ENCODE measurements at regions not wholly inside any gene's neighbourhood (a gene's known extent, or its start where the extent isn't known, plus 50 kb on each side); places are given as distances from the start of the nearest gene placed in this dataset.

DNA sequence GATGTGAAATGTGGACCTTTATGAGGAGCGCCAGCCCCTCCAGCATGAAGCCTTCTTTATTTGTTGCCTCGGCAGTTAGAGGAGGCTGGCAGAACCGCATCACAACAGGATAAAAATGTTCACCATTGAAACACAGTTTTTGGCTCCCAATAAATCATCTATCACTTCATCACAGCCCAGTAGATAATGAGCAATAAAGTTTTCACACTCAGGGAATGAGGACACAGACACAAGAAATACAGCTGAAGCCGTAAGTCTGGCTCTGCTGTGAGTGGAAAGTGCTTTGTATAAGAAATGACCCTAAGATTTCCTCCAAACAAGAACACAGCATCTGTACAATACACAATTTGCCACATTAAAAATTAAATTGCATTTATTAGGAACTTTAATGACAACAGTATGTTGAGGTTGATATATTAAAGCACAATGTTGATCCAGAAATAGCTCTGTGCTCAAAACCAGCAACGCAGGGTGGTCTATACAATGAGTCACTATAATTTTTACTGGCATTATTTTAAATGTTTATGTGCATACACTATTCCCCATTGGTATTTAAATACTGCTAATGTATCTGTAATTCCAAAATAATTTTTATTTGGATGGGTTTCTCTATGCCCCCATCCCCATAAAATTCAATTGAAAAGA is 301.8 kb upstream of the MGMT start:
- CTCF ChIA-PET (ENCODE audit: low intra/inter-chr PET ratio, low total read pairs) = no interaction called here
- H3K4me3 ChIP-seq (replicated peaks in 1 of 3; ENCODE audit: insufficient read depth in 1 of 3, low read depth in 2 of 3, low read length in 3 of 3) = no peak overlapping the region
- DNase-seq (ENCODE audit: low spot score) = no peak
- no peak for TF ChIP-seq ZNF850 (CRISPR knock-in tag; conservative IDR thresholded peaks at IDR 0.05)
- TF ChIP-seq GATAD2A (CRISPR knock-in tag; IDR thresholded peaks at IDR 0.05) = no peak
- TF ChIP-seq, protein P1, sequence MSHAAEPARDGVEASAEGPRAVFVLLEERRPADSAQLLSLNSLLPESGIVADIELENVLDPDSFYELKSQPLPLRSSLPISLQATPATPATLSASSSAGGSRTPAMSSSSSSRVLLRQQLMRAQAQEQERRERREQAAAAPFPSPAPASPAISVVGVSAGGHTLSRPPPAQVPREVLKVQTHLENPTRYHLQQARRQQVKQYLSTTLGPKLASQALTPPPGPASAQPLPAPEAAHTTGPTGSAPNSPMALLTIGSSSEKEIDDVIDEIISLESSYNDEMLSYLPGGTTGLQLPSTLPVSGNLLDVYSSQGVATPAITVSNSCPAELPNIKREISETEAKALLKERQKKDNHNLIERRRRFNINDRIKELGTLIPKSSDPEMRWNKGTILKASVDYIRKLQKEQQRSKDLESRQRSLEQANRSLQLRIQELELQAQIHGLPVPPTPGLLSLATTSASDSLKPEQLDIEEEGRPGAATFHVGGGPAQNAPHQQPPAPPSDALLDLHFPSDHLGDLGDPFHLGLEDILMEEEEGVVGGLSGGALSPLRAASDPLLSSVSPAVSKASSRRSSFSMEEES (CRISPR knock-in tag; IDR thresholded peaks at IDR 0.05) = no peak
- TF ChIP-seq ZNF34 (CRISPR knock-in tag; IDR thresholded peaks at IDR 0.05; ENCODE audit: borderline replicate concordance) = no peak
- in situ Hi-C loops (cut with HindIII; ENCODE audit: extremely low pct_ligation_motif_present, low pct_unique_long_range_greater_than_20kb) (no loop called here), intact Hi-C loops (cut with micrococcal nuclease; ENCODE audit: unreplicated experiment) (no loop called here)
- POLR2A ChIA-PET = no interaction called here
- no peak for ATAC-seq
- H2AFZ ChIP-seq (ENCODE audit: low read length) = no peak overlapping the region
- no peak overlapping the region for H3K9ac ChIP-seq (ENCODE audit: insufficient read depth, low read depth, low read length)
- no peak overlapping the region for H3K27ac ChIP-seq (ENCODE audit: extremely low read length, insufficient read depth, low read length)
- no peaks in the 10 kb centered on the region for H4K20me1 ChIP-seq (ENCODE audit: insufficient read depth, low read length)
- no peaks in the 10 kb centered on the region for H3K9me3 ChIP-seq (ENCODE audit: low read length)
- H3K27me3 ChIP-seq (ENCODE audit: control insufficient read depth in 1 of 2, insufficient read depth in 2 of 2, low read length in 2 of 2) = no peaks in the 10 kb centered on the region; a peak in 1 of 5 replicates
- 6% methylated on average over 5 of the region's 5 CpGs for WGBS (ENCODE audit: low lambda C conversion rate)
- no peak for FAIRE-seq
- BruUV-seq (replicated peaks) = no TSS peak
- H3K4me1 ChIP-seq (ENCODE audit: insufficient read depth, low read length) = no peaks in the 10 kb centered on the region
- H3K79me2 ChIP-seq (ENCODE audit: insufficient read depth, low read length) = no peaks in the 10 kb centered on the region
- no peak overlapping the region for H3K4me2 ChIP-seq (ENCODE audit: low read depth, low read length)
- no peaks in the 10 kb centered on the region for H3K36me3 ChIP-seq (replicated peaks in 1 of 2; ENCODE audit: control insufficient read depth in 1 of 2, insufficient read depth in 2 of 2, low read length in 2 of 2)

DNA sequence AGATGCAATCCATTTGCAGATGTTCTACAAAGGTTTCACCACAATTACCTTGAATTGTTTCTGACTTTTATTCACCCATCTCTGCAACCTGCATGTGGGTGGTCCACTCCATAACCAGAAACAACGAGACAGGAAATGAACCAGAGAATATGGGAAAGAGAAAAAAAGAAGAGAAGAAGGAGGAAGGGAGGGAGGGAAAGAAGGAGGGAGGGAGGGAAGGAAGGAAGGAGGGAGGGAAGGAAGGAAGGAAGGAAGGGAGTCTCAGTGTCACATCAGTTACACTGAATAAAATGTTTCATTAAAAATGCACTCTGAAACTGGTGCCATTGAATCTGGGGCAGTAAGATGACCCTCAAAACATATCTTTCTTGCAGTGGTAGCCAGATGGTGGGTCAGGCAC is 301.3 kb upstream of the MGMT start:
- H3K27ac ChIP-seq (ENCODE audit: extremely low read length, insufficient read depth, low read length) = no peak overlapping the region
- H3K4me3 ChIP-seq (replicated peaks in 1 of 3; ENCODE audit: insufficient read depth in 1 of 3, low read depth in 2 of 3, low read length in 3 of 3) = no peak overlapping the region
- intact Hi-C loops (cut with micrococcal nuclease; ENCODE audit: unreplicated experiment) = no loop called here
- no peak overlapping the region for H3K4me2 ChIP-seq (ENCODE audit: low read depth, low read length)
- DNase-seq (ENCODE audit: low spot score) (no peak), ATAC-seq (no peak), FAIRE-seq (no peak)
- in situ Hi-C loops (cut with HindIII; ENCODE audit: extremely low pct_ligation_motif_present, low pct_unique_long_range_greater_than_20kb) = no loop called here
- H4K20me1 ChIP-seq (ENCODE audit: insufficient read depth, low read length) = no peaks in the 10 kb centered on the region
- no peaks in the 10 kb centered on the region for H3K4me1 ChIP-seq (ENCODE audit: insufficient read depth, low read length)
- H3K27me3 ChIP-seq (ENCODE audit: control insufficient read depth in 1 of 2, insufficient read depth in 2 of 2, low read length in 2 of 2) = no peaks in the 10 kb centered on the region; a peak in 1 of 5 replicates
- WGBS (ENCODE audit: low lambda C conversion rate) = 0% methylated on average over 1 of the region's 1 CpG
- ChIA-PET CTCF (ENCODE audit: low intra/inter-chr PET ratio, low total read pairs) (no interaction called here), POLR2A (no interaction called here)
- H3K9me3 ChIP-seq (ENCODE audit: low read length) = no peaks in the 10 kb centered on the region
- TF ChIP-seq RFX5 (IDR thresholded peaks at IDR 0.05; ENCODE audit: low read depth, low read length) = no peak
- H3K36me3 ChIP-seq (replicated peaks in 1 of 2; ENCODE audit: control insufficient read depth in 1 of 2, insufficient read depth in 2 of 2, low read length in 2 of 2) = no peaks in the 10 kb centered on the region
- BruUV-seq (replicated peaks) = no TSS peak
- H3K9ac ChIP-seq (ENCODE audit: insufficient read depth, low read depth, low read length) = no peak overlapping the region
- H2AFZ ChIP-seq (ENCODE audit: low read length) = no peak overlapping the region
- no peaks in the 10 kb centered on the region for H3K79me2 ChIP-seq (ENCODE audit: insufficient read depth, low read length)

Measured in HepG2 (cell line).